A549 (cell line): ENCODE measurements at regions not wholly inside any gene's neighbourhood (a gene's known extent, or its start where the extent isn't known, plus 50 kb on each side); places are given as distances from the start of the nearest gene placed in this dataset.

Source experiments
- ATAC-seq, 2 experiments: fragments of 200-7000 bp in 1 of 2; fragments of >200 bp in 1 of 2; cut with Nextera tagmentation in 1 of 2; cut with Tn5 transposase in 1 of 2; 3 replicates each; pipeline versions ENCODE4 v1.8.0 to v1.9.1; 2018 to 2020; ENCODE audit warnings: mild to moderate bottlenecking in 1 of 2, moderate library complexity in 1 of 2
- CTCF ChIA-PET: fragments of 300-600 bp; sonication (Branson Sonifier 250); formaldehyde crosslinking; extraction: SDS; loops from one replicate; lab custom pipeline; 2021; ENCODE audit warnings: antibody characterized with exemption, inconsistent platforms; lab: Yijun Ruan, JAX
- POLR2A ChIA-PET: fragments of 350-600 bp; formaldehyde crosslinking; extraction: SDS; loops from one replicate; lab custom pipeline; 2021; ENCODE audit warnings: antibody characterized with exemption, inconsistent platforms; lab: Yijun Ruan, JAX
- DNase-seq, 2 experiments: peaks; one replicate each; pipeline versions ENCODE4 v3.0.0 to v3.0.0-alpha.2; 2011 to 2016; ENCODE audit warnings: low read depth in 1 of 2, low spot score in 1 of 2
- FAIRE-seq: peaks from 2 replicates; lab custom pipeline; 2011; peaks lifted over from hg19 to GRCh38; lab: Jason Lieb, UNC
- H3K27ac ChIP-seq, 2 experiments: fragments of >200 bp; sonication (Bioruptor Twin); formaldehyde crosslinking; 3 replicates each; pipeline ENCODE4 v1.5.1; 2016 to 2017
- H3K4me1 ChIP-seq: fragments of >200 bp; sonication (Bioruptor Twin); formaldehyde crosslinking; 3 replicates; pipeline ENCODE4 v1.6.1; 2016
- H3K4me2 ChIP-seq: fragments of >200 bp; sonication (Bioruptor Twin); formaldehyde crosslinking; 3 replicates; pipeline ENCODE4 v1.6.1; 2016
- H3K4me3 ChIP-seq: fragments of >200 bp; sonication (Bioruptor Twin); formaldehyde crosslinking; 3 replicates; pipeline ENCODE4 v1.5.1; 2016
- H3K9me3 ChIP-seq: fragments of >200 bp; sonication (Bioruptor Twin); formaldehyde crosslinking; 3 replicates; pipeline ENCODE4 v1.6.1; 2016
- ATOH8 ChIP-seq: fragments of 250-450 bp; sonication (Bioruptor Pico); IDR thresholded peaks from 2 replicates; pipeline ENCODE4 v1.5.0; 2020; ENCODE audit warnings: low read depth, mild to moderate bottlenecking, moderate library complexity
- BHLHE40 ChIP-seq: IDR thresholded peaks from 2 replicates; pipeline ENCODE4 v1.6.1; 2012; ENCODE audit warnings: low read depth, low read length, inconsistent platforms
- CBX8 ChIP-seq: fragments of 200-600 bp; sonication (generic); IDR thresholded peaks from 2 replicates; pipeline ENCODE4 v1.6.1; 2016
- CEBPB ChIP-seq, 2 experiments: fragments of >200 bp in 1 of 2; sonication (Bioruptor Twin) in 1 of 2; formaldehyde crosslinking in 1 of 2; IDR thresholded peaks; 2 replicates each; pipeline ENCODE4 v1.6.1; 2012 to 2016
- CHD2 ChIP-seq: fragments of 150-350 bp; IDR thresholded peaks from 2 replicates; pipeline ENCODE4 v1.6.1; 2014; ENCODE audit warnings: low read length; ENCODE audit not compliant: partially characterized antibody
- CHD4 ChIP-seq: fragments of 200-600 bp; sonication (generic); IDR thresholded peaks from 2 replicates; pipeline ENCODE4 v1.6.1; 2016; ENCODE audit warnings: antibody characterized with exemption, mild to moderate bottlenecking, borderline replicate concordance
- CTCF ChIP-seq: fragments of >200 bp; sonication (Bioruptor Twin); formaldehyde crosslinking; IDR thresholded peaks from 3 replicates; pipeline ENCODE4 v1.5.1; 2016
- FOXS1 ChIP-seq: fragments of 250-450 bp; sonication (Bioruptor Pico); IDR thresholded peaks from 2 replicates; pipeline ENCODE4 v1.5.0; 2020; ENCODE audit warnings: mild to moderate bottlenecking, moderate library complexity
- GATA3 ChIP-seq: IDR thresholded peaks from 2 replicates; pipeline ENCODE4 v1.6.1; 2012; ENCODE audit warnings: borderline replicate concordance
- HEYL ChIP-seq: fragments of 250-450 bp; sonication (Bioruptor Pico); IDR thresholded peaks from 2 replicates; pipeline ENCODE4 v1.8.0; 2021; ENCODE audit warnings: mild to moderate bottlenecking, moderate library complexity
- KDM1A ChIP-seq: fragments of 200-600 bp; sonication (generic); IDR thresholded peaks from 2 replicates; pipeline ENCODE4 v1.6.1; 2016; ENCODE audit warnings: low read depth, mild to moderate bottlenecking
- MAFK ChIP-seq: fragments of 450-650 bp; IDR thresholded peaks from 2 replicates; pipeline ENCODE4 v1.6.1; 2014; ENCODE audit not compliant: partially characterized antibody
- MAX ChIP-seq: IDR thresholded peaks from 2 replicates; pipeline ENCODE4 v1.6.1; 2012
- NFE2L2 ChIP-seq: fragments of 150-350 bp; conservative IDR thresholded peaks from 2 replicates; pipeline ENCODE4 v1.6.1; 2014; ENCODE audit warnings: low read length
- NR3C1 ChIP-seq: fragments of >200 bp; sonication (Bioruptor Twin); formaldehyde crosslinking; IDR thresholded peaks from 3 replicates; pipeline ENCODE4 v1.6.1; 2017
- PBX3 ChIP-seq: IDR thresholded peaks from 2 replicates; pipeline ENCODE4 v1.6.1; 2012
- PHF8 ChIP-seq: fragments of 200-600 bp; sonication (generic); IDR thresholded peaks from 2 replicates; pipeline ENCODE4 v1.6.1; 2016; ENCODE audit warnings: low read depth, mild to moderate bottlenecking, antibody characterized with exemption, moderate library complexity, borderline replicate concordance
- POLR2AphosphoS2 ChIP-seq: conservative IDR thresholded peaks from 2 replicates; pipeline ENCODE4 v1.6.1; 2012; ENCODE audit warnings: low read length, improper control_type of control experiment, inconsistent platforms
- RAD21 ChIP-seq, 2 experiments: fragments of >200 bp in 1 of 2; sonication (Bioruptor Twin) in 1 of 2; formaldehyde crosslinking in 1 of 2; IDR thresholded peaks in 1 of 2; conservative IDR thresholded peaks in 1 of 2; 2 replicates in 1 of 2; 3 replicates in 1 of 2; pipeline ENCODE4 v1.6.1; 2012 to 2018; ENCODE audit warnings: inconsistent platforms in 1 of 2
- RARB ChIP-seq: fragments of 250-450 bp; sonication (Bioruptor Pico); IDR thresholded peaks from 2 replicates; pipeline ENCODE4 v1.8.0; 2021; ENCODE audit warnings: mild to moderate bottlenecking, moderate library complexity
- RCOR1 ChIP-seq: fragments of 150-350 bp; IDR thresholded peaks from 2 replicates; pipeline ENCODE4 v1.6.1; 2014; ENCODE audit warnings: antibody characterized with exemption, low read length, low read depth
- RFX5 ChIP-seq: fragments of 450-650 bp; IDR thresholded peaks from 2 replicates; pipeline ENCODE4 v1.7.1; 2014; ENCODE audit warnings: antibody characterized with exemption, mild to moderate bottlenecking, moderate library complexity
- SMC3 ChIP-seq: fragments of >200 bp; sonication (Bioruptor Twin); formaldehyde crosslinking; IDR thresholded peaks from 3 replicates; pipeline ENCODE4 v1.6.1; 2018; ENCODE audit warnings: inconsistent platforms
- ZFP36 ChIP-seq: fragments of 450-650 bp; IDR thresholded peaks from 2 replicates; pipeline ENCODE4 v1.6.1; 2014; ENCODE audit warnings: borderline replicate concordance; ENCODE audit not compliant: partially characterized antibody
- ZNF302 ChIP-seq: fragments of 250-450 bp; sonication (Bioruptor Pico); IDR thresholded peaks from 2 replicates; pipeline ENCODE4 v1.9.0; 2021; ENCODE audit warnings: inconsistent platforms, mild to moderate bottlenecking, moderate library complexity
- ZSCAN20 ChIP-seq: fragments of 250-450 bp; sonication (Bioruptor Pico); IDR thresholded peaks from 2 replicates; pipeline ENCODE4 v1.8.0; 2022; ENCODE audit warnings: mild to moderate bottlenecking, moderate library complexity
- WGBS: methylation state at CpG from one replicate; pipeline ENCODE4 v1.1.6; 2017; ENCODE audit errors: missing lambda C conversion rate; 5-methylcytosine and 5-hydroxymethylcytosine counted together

GRCh38 chr5:106510321-106510720, 1160.4 kb downstream of the EFNA5 start:
- no peak overlapping the region for H3K4me3 ChIP-seq
- no peak for DNase-seq
- no peak for ATAC-seq
- TF ChIP-seq KDM1A: no peak
- TF ChIP-seq MAX: no peak
- TF ChIP-seq MAFK: no peak
- TF ChIP-seq CTCF: no peak
- TF ChIP-seq HEYL (CRISPR knock-in tag): no peak
- TF ChIP-seq ZSCAN20 (CRISPR knock-in tag): no peak
- TF ChIP-seq RCOR1: no peak
- TF ChIP-seq GATA3: no peak
- TF ChIP-seq RFX5: no peak
- TF ChIP-seq CHD2: no peak
- TF ChIP-seq NFE2L2: no peak
- no peak for TF ChIP-seq RARB (CRISPR knock-in tag)
- no peak for TF ChIP-seq CHD4
- no peak for TF ChIP-seq FOXS1
- TF ChIP-seq, all 56 proteins: peak for 0
- POLR2A ChIA-PET: no interaction called here
- Histone ChIP-seq H3K4me1 (no peaks in the 10 kb centered on the region), H3K4me2 (no peak overlapping the region), H3K27ac (no peak overlapping the region), H3K9me3 (no peaks in the 10 kb centered on the region)
- CTCF ChIA-PET: no interaction called here
- FAIRE-seq: no peak

GRCh38 chr5:106508894-106509293, 1161.8 kb downstream of the EFNA5 start:
- CTCF ChIA-PET: no interaction called here
- POLR2A ChIA-PET: no interaction called here
- Histone ChIP-seq H3K4me1 (no peaks in the 10 kb centered on the region), H3K27ac (no peak overlapping the region), H3K4me2 (no peak overlapping the region), H3K9me3 (no peaks in the 10 kb centered on the region), H3K4me3 (no peak overlapping the region)
- 88% methylated on average over 4 of the region's 4 CpGs for WGBS
- no peak for ATAC-seq
- no peak for TF ChIP-seq PHF8
- no peak for TF ChIP-seq BHLHE40
- no peak for TF ChIP-seq ZNF302 (CRISPR knock-in tag)
- TF ChIP-seq CEBPB (IDR thresholded peaks at IDR 0.05): no peak
- no peak for TF ChIP-seq POLR2AphosphoS2
- TF ChIP-seq CBX8: no peak
- TF ChIP-seq PBX3: no peak
- no peak for TF ChIP-seq RAD21 (conservative IDR thresholded peaks at IDR 0.05 in 1 of 2, IDR thresholded peaks at IDR 0.05 in 1 of 2)
- TF ChIP-seq MAX: no peak
- TF ChIP-seq CTCF: no peak
- no peak for TF ChIP-seq RARB (CRISPR knock-in tag)
- TF ChIP-seq ATOH8 (CRISPR knock-in tag): no peak
- no peak for TF ChIP-seq SMC3
- TF ChIP-seq NR3C1: no peak
- no peak for TF ChIP-seq RCOR1
- TF ChIP-seq CHD4: no peak
- no peak for TF ChIP-seq ZFP36
- no peak for TF ChIP-seq FOXS1
- FAIRE-seq: no peak
- DNase-seq: no peak
